AG10803 (cell line): ENCODE measurements at regions not wholly inside any gene's neighbourhood (a gene's known extent, or its start where the extent isn't known, plus 50 kb on each side); places are given as distances from the start of the nearest gene placed in this dataset.

Experiments used
- DNase-seq: peaks from one replicate; pipeline ENCODE4 v3.0.0; 2010; ENCODE audit warnings: low read depth
- H3K4me3 ChIP-seq: 2 replicates; pipeline ENCODE4 v1.5.1; 2011; ENCODE audit warnings: mild to moderate bottlenecking, low read length, control low read depth
- CTCF ChIP-seq: conservative IDR thresholded peaks from 2 replicates; pipeline ENCODE4 v1.5.1; 2011; ENCODE audit warnings: mild to moderate bottlenecking, low read length, control low read depth, inconsistent platforms

DNA sequence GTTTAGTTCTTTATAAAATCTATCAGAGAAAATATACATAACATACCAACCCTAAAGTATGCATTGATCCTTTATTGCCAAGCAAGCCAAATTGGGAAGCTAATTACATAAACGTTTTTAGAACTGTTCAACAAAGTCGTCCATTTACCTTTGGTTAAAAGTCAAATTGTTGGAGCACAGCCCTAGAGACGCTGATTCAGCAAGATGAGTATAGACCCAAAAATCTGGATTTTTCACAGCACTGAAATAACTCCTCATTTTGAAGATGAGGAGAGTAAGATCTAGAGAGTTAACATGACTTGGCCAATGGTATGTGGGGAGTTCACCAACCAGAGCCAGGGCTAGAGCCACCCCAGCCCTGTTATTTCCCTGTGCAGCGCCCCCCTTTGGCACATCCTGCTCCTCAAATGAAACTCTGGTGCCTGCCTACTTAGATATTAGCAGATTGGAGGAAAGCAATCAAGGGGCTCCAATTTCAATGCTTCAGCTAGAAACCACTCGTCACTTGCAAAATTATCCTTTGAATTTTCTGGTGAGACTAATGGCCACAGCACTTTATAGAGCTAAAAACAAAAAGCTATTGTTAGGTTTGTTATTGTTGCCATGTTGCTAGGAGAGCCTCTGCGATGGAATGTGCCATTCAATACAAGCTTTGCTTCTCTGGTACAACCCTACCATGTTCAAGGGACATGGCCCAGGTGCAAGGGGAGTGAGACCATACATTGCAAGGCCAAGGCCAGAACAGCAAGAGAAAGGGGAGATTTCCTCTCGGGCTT, 132.6 kb upstream of the ZEB1 start:
- DNase-seq = peak; percentile 35

DNA sequence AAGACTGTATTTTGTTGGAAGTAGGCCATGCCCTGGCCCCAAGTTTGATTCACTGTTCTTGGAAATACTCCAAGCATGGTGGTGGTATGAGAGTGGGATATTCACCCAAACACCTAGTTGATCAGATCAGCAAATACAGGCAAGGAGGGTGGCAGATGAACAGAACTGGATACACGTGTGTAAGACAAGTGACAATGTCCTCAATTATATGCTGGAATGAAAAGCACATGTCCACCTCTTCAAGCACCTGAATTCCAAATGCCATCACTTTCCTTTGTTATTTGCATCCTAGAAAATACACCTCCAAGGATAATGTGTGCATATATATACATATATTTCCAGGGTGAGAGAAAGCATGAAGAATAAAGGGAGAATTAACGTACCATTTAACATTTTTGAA, 131.8 kb upstream of the ZEB1 start:
- H3K4me3 ChIP-seq = no peak overlapping the region
- no peak for DNase-seq
- no peak for TF ChIP-seq CTCF

More for the DNA sequence above, 132.6 kb upstream of the ZEB1 start:
- TF ChIP-seq CTCF = no peak
- H3K4me3 ChIP-seq = no peak overlapping the region

DNA sequence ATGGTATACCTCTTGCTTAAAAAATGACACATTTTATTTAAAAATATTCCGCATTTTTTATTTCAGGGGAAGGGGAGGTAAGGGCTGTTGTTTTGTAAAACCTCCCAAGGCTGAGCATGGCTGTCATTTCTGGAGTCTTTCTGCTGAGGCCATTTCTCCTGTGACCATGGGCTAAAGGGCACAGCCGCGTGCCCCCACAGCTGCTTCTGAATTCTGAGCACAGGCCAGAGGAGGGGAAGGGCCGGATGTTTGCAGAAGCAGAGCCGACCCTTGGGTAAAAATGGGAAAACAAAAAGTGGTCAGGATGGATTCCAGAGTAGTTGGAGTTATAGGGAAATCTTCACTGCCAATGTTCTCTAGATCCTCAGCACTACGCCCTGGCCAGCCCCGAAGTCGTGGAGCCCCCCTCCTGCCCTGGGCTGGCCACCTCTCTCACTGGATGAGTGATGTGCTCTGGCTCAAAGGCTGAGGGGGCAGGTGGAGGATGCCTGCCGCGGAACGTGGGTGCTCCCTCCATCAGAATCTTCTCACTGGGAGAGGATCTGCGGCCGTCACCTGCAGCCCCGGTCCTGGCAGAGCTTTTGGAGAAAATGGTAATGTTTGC, 131.3 kb upstream of the ZEB1 start:
- H3K4me3 ChIP-seq = no peak overlapping the region
- TF ChIP-seq CTCF = no peak
- DNase-seq = no peak

DNA sequence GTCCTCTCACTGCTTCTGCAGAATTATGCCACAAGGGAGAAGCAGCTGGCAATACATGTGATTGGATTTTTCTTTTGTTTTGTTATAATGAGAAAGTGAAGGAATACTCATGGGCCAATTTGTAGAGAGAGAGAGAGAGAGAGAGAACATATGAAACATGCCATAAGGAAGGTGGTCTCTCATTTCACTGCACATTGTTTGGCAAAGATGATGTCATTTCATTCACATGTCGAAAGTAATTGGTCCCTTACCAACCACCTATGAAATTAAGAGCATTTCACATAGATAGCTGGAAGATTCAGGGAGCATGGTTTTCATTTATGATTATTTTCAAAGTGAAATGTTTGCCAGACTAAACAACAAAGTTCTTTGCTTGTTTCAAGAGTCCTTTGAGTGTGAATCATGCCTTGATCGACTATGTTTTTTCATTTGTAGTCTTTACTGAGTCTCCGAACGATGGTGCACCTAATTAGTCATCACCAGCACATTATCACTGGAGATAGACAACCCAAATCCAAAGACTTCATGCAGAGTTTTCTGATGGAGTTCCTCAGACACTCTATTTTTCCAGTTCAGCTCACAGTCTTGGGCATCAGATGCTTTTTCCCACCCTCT, 130.1 kb upstream of the ZEB1 start:
- DNase-seq = peak; percentile 9
- no peak overlapping the region for H3K4me3 ChIP-seq
- TF ChIP-seq CTCF = no peak

DNA sequence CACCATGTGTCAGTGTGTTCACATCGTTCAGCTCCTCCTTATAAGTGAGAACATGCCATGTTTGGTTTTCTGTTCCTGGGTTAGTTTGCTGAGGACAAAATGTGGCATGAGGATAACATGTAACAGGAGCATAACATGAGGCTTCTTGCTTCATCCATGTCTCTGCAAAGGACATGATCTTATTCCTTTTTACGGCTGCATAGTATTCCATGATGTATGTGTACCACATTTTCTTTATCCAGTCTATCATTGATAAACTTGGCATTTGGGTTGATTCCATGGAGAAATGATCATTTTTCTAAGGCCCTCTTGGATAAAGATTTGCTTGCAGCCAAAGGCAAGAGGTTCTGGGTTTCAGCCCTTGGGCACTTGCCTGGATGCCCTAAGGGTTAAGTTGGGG, 128.5 kb upstream of the ZEB1 start:
- no peak for TF ChIP-seq CTCF
- DNase-seq = no peak
- H3K4me3 ChIP-seq = no peak overlapping the region

- no peak overlapping the region for H3K4me3 ChIP-seq
- no peak for DNase-seq
- TF ChIP-seq CTCF = no peak
Observed at GRCh38 chr10:31192475-31192874, 126.5 kb upstream of the ZEB1 start.

- no peak for TF ChIP-seq CTCF
- H3K4me3 ChIP-seq = no peak overlapping the region
- no peak for DNase-seq
Observed at GRCh38 chr10:31194986-31195385, 124.0 kb upstream of the ZEB1 start.
